KMS-11 (cell line): ENCODE measurements at regions not wholly inside any gene's neighbourhood (a gene's known extent, or its start where the extent isn't known, plus 50 kb on each side); places are given as distances from the start of the nearest gene placed in this dataset.

Source experiments
- H2AFZ ChIP-seq: fragments of 200-600 bp; sonication (generic); 2 replicates; pipeline ENCODE4 v1.6.1; 2016; ENCODE audit warnings: antibody characterized with exemption, mixed run types, low read depth
- H3K27ac ChIP-seq: fragments of 200-600 bp; sonication (generic); 2 replicates; pipeline ENCODE4 v1.6.1; 2016; ENCODE audit warnings: mild to moderate bottlenecking, mixed run types
- H3K27me3 ChIP-seq: fragments of 200-600 bp; sonication (generic); 2 replicates; pipeline ENCODE4 v1.6.1; 2017; ENCODE audit warnings: mild to moderate bottlenecking, low read depth, mixed run types, moderate library complexity; ENCODE audit not compliant: insufficient read depth
- H3K36me3 ChIP-seq: fragments of 200-600 bp; sonication (generic); 2 replicates; pipeline ENCODE4 v1.6.1; 2017; ENCODE audit warnings: mild to moderate bottlenecking, mixed run types; ENCODE audit not compliant: insufficient read depth
- H3K4me1 ChIP-seq: fragments of 200-600 bp; sonication (generic); 2 replicates; pipeline ENCODE4 v1.6.1; 2016; ENCODE audit warnings: mild to moderate bottlenecking, low read depth, mixed run types; ENCODE audit not compliant: poor library complexity, severe bottlenecking
- H3K4me2 ChIP-seq: fragments of 200-600 bp; sonication (generic); 2 replicates; pipeline ENCODE4 v1.7.0; 2016; ENCODE audit warnings: mild to moderate bottlenecking, mixed run types
- H3K4me3 ChIP-seq: fragments of 200-600 bp; sonication (generic); IDR thresholded peaks from 2 replicates; pipeline ENCODE4 v1.6.1; 2017; ENCODE audit warnings: low read depth, low read length, mixed read lengths; ENCODE audit not compliant: insufficient read depth
- H3K79me2 ChIP-seq: fragments of 200-600 bp; sonication (generic); 2 replicates; pipeline ENCODE4 v1.6.1; 2016; ENCODE audit warnings: low read depth, mixed run types; ENCODE audit not compliant: insufficient read depth
- H3K9ac ChIP-seq: fragments of 200-600 bp; sonication (generic); 2 replicates; pipeline ENCODE4 v1.6.1; 2016; ENCODE audit warnings: mild to moderate bottlenecking, mixed run types
- H4K20me1 ChIP-seq: fragments of 200-600 bp; sonication (generic); 2 replicates; pipeline ENCODE4 v1.6.1; 2016; ENCODE audit warnings: mild to moderate bottlenecking, mixed run types; ENCODE audit not compliant: insufficient read depth
- TF ChIP-seq, protein P1 (sequence below): fragments of 200-600 bp; sonication (generic); conservative IDR thresholded peaks from 2 replicates; pipeline ENCODE4 v1.6.1; 2017; ENCODE audit warnings: low read depth, mild to moderate bottlenecking, antibody characterized with exemption, low read length, moderate library complexity, mixed read lengths

DNA sequence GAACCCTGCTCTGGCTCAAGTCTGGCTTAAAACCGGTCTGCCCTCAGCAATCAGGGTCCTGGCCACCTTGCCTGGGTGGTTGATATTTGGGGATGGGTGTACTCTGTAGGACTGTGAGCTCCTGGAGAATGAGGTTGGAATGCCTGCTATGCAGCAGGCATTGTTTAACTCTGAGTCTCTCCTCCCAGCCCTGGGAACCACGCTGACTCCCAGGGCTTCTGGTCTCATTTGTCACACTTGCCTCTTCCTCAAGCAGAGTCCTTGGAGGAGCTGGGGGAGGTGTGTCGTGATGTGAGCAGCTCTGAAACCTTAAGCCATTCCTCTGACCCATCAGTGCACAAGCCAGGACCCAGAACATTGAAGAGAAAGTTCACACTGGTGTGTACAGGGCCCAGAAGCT lies 340.1 kb downstream of the MN1 start:
- H3K27ac ChIP-seq = no peak overlapping the region
- H3K4me1 ChIP-seq = no peaks in the 10 kb centered on the region
- no peaks in the 10 kb centered on the region for H3K36me3 ChIP-seq
- no peak overlapping the region for H3K4me3 ChIP-seq
- H2AFZ ChIP-seq = no peak overlapping the region
- H3K4me2 ChIP-seq = no peak overlapping the region
- H3K9ac ChIP-seq = no peak overlapping the region
- no peaks in the 10 kb centered on the region for H4K20me1 ChIP-seq
- H3K79me2 ChIP-seq = no peaks in the 10 kb centered on the region
- H3K27me3 ChIP-seq = peaks cover 26% of the 10 kb centered on the region
- TF ChIP-seq, protein P1, sequence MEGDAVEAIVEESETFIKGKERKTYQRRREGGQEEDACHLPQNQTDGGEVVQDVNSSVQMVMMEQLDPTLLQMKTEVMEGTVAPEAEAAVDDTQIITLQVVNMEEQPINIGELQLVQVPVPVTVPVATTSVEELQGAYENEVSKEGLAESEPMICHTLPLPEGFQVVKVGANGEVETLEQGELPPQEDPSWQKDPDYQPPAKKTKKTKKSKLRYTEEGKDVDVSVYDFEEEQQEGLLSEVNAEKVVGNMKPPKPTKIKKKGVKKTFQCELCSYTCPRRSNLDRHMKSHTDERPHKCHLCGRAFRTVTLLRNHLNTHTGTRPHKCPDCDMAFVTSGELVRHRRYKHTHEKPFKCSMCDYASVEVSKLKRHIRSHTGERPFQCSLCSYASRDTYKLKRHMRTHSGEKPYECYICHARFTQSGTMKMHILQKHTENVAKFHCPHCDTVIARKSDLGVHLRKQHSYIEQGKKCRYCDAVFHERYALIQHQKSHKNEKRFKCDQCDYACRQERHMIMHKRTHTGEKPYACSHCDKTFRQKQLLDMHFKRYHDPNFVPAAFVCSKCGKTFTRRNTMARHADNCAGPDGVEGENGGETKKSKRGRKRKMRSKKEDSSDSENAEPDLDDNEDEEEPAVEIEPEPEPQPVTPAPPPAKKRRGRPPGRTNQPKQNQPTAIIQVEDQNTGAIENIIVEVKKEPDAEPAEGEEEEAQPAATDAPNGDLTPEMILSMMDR = no peak

DNA sequence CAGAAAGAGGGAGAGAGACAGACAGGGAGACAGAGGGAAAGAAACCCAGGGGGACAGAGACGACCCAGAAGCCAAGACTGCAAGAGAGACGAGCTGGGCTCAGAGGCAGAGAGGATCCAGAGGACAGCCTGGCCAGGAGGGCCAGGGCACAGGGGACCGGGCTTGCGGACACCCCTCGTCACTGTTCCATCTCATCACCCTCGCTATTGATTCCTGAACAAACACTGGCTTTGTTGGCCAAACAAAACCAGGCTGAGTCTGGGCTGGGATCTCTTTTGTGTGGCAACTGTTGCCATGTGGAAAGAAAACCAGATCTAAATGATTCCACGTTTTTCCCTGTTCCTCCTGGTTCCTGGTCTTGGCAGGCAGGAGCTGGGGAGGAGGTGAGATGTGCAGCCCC lies 339.4 kb downstream of the MN1 start:
- H3K36me3 ChIP-seq = no peaks in the 10 kb centered on the region
- peaks cover 26% of the 10 kb centered on the region for H3K27me3 ChIP-seq
- H3K4me2 ChIP-seq = no peak overlapping the region
- no peak overlapping the region for H3K4me3 ChIP-seq
- H4K20me1 ChIP-seq = no peaks in the 10 kb centered on the region
- no peaks in the 10 kb centered on the region for H3K4me1 ChIP-seq
- no peak overlapping the region for H3K27ac ChIP-seq
- no peak overlapping the region for H2AFZ ChIP-seq
- H3K9ac ChIP-seq = no peak overlapping the region
- no peaks in the 10 kb centered on the region for H3K79me2 ChIP-seq
- TF ChIP-seq, protein P1 = no peak

DNA sequence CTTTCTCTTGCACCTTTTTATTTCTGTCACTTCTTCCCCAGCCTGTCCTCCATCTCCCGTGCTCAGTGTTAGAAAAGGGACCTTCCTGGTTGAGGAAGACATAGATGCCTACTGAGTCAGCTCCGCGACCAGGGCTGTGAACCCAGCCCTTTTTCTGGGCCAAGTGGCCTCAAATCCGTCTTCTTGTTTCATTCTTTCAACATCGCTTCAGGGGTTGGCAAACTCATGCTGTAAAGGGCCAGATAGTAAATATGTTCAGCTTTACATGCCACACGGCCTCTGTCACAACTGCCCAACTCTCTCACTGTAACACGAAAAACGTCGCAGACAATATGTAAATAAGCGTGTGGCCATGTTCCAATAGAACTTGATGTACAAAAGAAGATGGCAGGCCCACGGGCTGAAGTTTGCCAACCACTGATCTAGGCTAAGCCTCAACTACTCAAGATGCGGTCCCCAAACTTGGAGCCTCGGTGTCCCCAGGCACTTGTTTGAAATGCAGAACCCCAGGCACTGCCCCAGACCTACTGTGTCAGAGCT lies 338.4 kb downstream of the MN1 start:
- no peaks in the 10 kb centered on the region for H3K4me1 ChIP-seq
- peaks cover 26% of the 10 kb centered on the region for H3K27me3 ChIP-seq
- TF ChIP-seq, protein P1 = no peak
- no peak overlapping the region for H3K9ac ChIP-seq
- no peak overlapping the region for H2AFZ ChIP-seq
- H3K36me3 ChIP-seq = no peaks in the 10 kb centered on the region
- H3K27ac ChIP-seq = no peak overlapping the region
- no peaks in the 10 kb centered on the region for H3K79me2 ChIP-seq
- H3K4me3 ChIP-seq = no peak overlapping the region
- no peak overlapping the region for H3K4me2 ChIP-seq
- no peaks in the 10 kb centered on the region for H4K20me1 ChIP-seq

DNA sequence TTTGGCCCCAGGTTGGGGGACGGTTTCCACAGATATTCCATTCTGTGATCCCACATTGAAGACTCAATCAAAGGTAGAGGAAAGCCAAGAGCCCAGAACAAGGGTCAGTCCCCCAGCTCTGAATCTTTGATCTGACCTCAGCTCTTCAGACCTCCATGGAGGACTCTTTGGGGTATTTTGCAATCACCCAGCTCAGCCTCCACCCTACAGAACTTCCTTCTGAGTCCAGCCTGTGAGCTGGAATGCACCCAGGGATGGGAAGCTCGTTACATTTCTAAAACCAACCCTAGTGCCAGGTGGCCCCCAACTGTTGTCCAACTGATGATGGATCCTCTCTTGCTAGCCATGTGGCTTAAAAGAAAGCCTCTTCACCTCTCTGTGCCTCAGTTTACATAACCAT lies 335.3 kb downstream of the MN1 start:
- H3K27ac ChIP-seq = no peak overlapping the region
- no peaks in the 10 kb centered on the region for H3K4me1 ChIP-seq
- no peaks in the 10 kb centered on the region for H4K20me1 ChIP-seq
- no peaks in the 10 kb centered on the region for H3K79me2 ChIP-seq
- H3K9ac ChIP-seq = no peak overlapping the region
- H3K27me3 ChIP-seq = peaks cover 12% of the 10 kb centered on the region
- no peak overlapping the region for H3K4me2 ChIP-seq
- H3K4me3 ChIP-seq = no peak overlapping the region
- TF ChIP-seq, protein P1 = no peak
- H2AFZ ChIP-seq = no peak overlapping the region
- no peaks in the 10 kb centered on the region for H3K36me3 ChIP-seq
